MCF 10A (cell line): ENCODE measurements at regions not wholly inside any gene's neighbourhood (a gene's known extent, or its start where the extent isn't known, plus 50 kb on each side); places are given as distances from the start of the nearest gene placed in this dataset.

ENCODE experiments used
- BruUV-seq: library from RNA; stranded (reverse); fragments of 400-500 nt; replicated peaks from 2 replicates; lab custom pipeline; 2021; lab: Mats Ljungman, UMichigan
- CTCF ChIA-PET: fragments of 300-600 bp; sonication (Branson Sonifier 250); formaldehyde crosslinking; extraction: SDS; loops from one replicate; lab custom pipeline; 2021; ENCODE audit warnings: antibody characterized with exemption, inconsistent platforms; lab: Yijun Ruan, JAX
- POLR2A ChIA-PET: fragments of 300-600, 350-650 bp; sonication (Branson Sonifier 250); formaldehyde crosslinking; extraction: SDS; loops from one replicate; lab custom pipeline; 2020; ENCODE audit warnings: antibody characterized with exemption, inconsistent platforms; lab: Yijun Ruan, JAX
- DNase-seq: peaks from one replicate; pipeline ENCODE4 v3.0.0-alpha.2; 2018; ENCODE audit not compliant: unreplicated experiment
- H3K27ac Mint-ChIP-seq: one replicate; pipeline ENCODE4 v1.8.0; 2022; ENCODE audit warnings: mild to moderate bottlenecking, low read depth, mixed read lengths; ENCODE audit not compliant: unreplicated experiment
- H3K27me3 Mint-ChIP-seq: one replicate; pipeline ENCODE4 v1.8.0; 2022; ENCODE audit warnings: mixed read lengths; ENCODE audit not compliant: insufficient read depth, unreplicated experiment
- H3K36me3 Mint-ChIP-seq: one replicate; pipeline ENCODE4 v1.8.0; 2022; ENCODE audit warnings: mild to moderate bottlenecking, moderate library complexity, mixed read lengths; ENCODE audit not compliant: insufficient read depth, unreplicated experiment
- H3K4me1 Mint-ChIP-seq: one replicate; pipeline ENCODE4 v1.8.0; 2022; ENCODE audit warnings: mixed read lengths; ENCODE audit not compliant: insufficient read depth, unreplicated experiment
- H3K4me3 Mint-ChIP-seq: one replicate; pipeline ENCODE4 v1.8.0; 2022; ENCODE audit warnings: mild to moderate bottlenecking, moderate library complexity, mixed read lengths; ENCODE audit not compliant: unreplicated experiment
- H3K9me3 Mint-ChIP-seq: one replicate; pipeline ENCODE4 v1.8.0; 2022; ENCODE audit warnings: mixed read lengths; ENCODE audit not compliant: unreplicated experiment
- intact Hi-C: fragments of 100-400 bp; cut with micrococcal nuclease; formaldehyde crosslinking; loops from 2 replicates; pipeline ENCODE4 v1.14.1; 2022
- TF ChIP-seq, protein P1 (sequence below): fragments of 200-600 bp; IDR thresholded peaks from one replicate; pipeline ENCODE4 v1.8.0; 2022; ENCODE audit warnings: antibody characterized with exemption, mild to moderate bottlenecking; ENCODE audit not compliant: unreplicated experiment

DNA sequence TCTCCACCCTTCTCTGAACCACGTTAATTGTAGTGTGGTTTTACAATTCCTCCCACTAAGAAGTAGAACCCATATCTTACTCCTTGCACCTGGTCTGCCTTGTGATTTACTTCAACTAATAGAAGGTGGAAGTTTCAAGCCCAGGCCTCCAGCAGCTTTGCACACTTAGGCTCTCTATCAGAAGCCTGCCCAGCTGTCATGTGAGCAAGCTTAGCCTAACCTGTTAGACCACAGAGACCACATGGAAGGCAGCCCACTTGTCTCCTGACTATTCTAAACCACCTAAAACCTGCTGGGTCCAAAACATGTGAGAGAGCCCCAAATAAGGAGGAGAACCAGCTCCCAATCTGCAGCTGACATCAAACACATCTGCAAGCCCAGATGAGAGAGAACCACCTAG lies 127.6 kb upstream of the BTBD3 start:
- no peak for DNase-seq
- POLR2A ChIA-PET = interaction anchor here (1.1 kb wide), 1 partner anchor 13 kb away, joined by 3 read pairs; no protein-coding TSS in a partner anchor
- no peak overlapping the region for H3K4me3 Mint-ChIP-seq
- H3K9me3 Mint-ChIP-seq = no peaks in the 10 kb centered on the region
- no peaks in the 10 kb centered on the region for H3K36me3 Mint-ChIP-seq
- CTCF ChIA-PET = interaction anchor here (0.7 to 1.0 kb wide), 2 partner anchors 17 to 1481 kb away, joined by 3 read pairs; no protein-coding TSS in a partner anchor
- no peak overlapping the region for H3K27ac Mint-ChIP-seq
- intact Hi-C loops = no loop called here
- no TSS peak for BruUV-seq
- TF ChIP-seq, protein P1, sequence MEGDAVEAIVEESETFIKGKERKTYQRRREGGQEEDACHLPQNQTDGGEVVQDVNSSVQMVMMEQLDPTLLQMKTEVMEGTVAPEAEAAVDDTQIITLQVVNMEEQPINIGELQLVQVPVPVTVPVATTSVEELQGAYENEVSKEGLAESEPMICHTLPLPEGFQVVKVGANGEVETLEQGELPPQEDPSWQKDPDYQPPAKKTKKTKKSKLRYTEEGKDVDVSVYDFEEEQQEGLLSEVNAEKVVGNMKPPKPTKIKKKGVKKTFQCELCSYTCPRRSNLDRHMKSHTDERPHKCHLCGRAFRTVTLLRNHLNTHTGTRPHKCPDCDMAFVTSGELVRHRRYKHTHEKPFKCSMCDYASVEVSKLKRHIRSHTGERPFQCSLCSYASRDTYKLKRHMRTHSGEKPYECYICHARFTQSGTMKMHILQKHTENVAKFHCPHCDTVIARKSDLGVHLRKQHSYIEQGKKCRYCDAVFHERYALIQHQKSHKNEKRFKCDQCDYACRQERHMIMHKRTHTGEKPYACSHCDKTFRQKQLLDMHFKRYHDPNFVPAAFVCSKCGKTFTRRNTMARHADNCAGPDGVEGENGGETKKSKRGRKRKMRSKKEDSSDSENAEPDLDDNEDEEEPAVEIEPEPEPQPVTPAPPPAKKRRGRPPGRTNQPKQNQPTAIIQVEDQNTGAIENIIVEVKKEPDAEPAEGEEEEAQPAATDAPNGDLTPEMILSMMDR = no peak
- H3K4me1 Mint-ChIP-seq = peaks cover 28% of the 10 kb centered on the region
- H3K27me3 Mint-ChIP-seq = no peaks in the 10 kb centered on the region

DNA sequence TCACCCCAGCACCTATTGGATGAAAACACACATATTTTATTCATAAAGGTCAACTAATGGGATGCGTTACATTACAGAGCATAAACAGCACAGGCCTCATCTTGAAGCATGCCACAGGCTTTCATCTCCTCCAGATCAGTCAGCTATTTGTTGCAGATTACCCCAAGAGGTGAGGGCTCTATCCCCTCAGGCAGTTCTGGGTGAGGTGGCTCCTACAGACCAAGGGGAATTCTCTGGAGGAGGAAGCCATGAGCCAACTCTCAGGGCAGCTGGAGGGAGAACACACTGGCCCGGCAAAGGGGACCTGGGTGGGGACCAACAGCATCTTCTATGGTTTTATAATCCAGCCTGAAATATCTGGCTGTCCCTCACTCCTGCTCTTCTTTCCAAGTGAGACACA lies 126.4 kb upstream of the BTBD3 start:
- Mint-ChIP-seq H3K27ac (peak overlapping the region; percentile 12), H3K36me3 (no peaks in the 10 kb centered on the region), H3K4me3 (no peak overlapping the region), H3K27me3 (no peaks in the 10 kb centered on the region), H3K9me3 (peaks cover 7% of the 10 kb centered on the region), H3K4me1 (peaks cover 28% of the 10 kb centered on the region)
- CTCF ChIA-PET = no interaction called here
- intact Hi-C loops = no loop called here
- no TSS peak for BruUV-seq
- POLR2A ChIA-PET = interaction anchor here (1.0 kb wide), 1 partner anchor 13 kb away, joined by 3 read pairs; no protein-coding TSS in a partner anchor
- TF ChIP-seq, protein P1 = no peak
- DNase-seq = no peak

DNA sequence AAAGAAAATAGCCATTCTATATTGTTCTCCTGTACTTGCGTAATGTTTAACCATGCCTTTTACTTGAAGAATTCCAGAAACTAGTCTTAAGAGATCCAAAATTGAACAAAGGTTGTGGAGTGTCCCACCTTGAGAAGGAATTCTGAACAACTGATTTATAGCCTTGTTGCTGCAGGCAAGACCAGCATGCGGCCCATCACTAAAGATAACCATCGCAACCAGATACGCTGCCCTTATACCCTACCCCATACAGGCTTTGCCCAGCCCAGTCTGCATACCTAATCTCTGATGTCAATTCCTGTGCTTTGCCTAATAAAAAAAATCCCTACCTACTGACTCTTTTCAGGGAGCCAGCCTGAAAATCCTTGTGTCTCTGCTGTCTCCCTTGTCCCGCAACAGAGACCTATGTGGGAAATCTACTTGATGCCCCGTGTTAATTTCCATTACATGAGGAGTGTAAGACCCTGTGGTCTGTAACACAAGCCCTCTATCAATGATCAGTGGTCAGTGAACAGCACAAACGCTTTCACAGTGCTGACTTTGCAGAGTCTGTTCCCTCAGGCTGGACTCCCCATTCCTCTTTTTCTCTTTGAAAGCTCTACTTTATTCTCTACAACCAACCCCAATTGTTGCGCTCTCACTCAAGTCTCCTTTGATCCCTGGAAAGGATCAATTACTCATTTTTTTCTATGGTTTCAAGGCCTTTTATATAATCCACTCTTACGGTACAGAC lies 125.7 kb upstream of the BTBD3 start:
- DNase-seq = peak; percentile 44
- H3K4me1 Mint-ChIP-seq = peaks cover 22% of the 10 kb centered on the region

DNA sequence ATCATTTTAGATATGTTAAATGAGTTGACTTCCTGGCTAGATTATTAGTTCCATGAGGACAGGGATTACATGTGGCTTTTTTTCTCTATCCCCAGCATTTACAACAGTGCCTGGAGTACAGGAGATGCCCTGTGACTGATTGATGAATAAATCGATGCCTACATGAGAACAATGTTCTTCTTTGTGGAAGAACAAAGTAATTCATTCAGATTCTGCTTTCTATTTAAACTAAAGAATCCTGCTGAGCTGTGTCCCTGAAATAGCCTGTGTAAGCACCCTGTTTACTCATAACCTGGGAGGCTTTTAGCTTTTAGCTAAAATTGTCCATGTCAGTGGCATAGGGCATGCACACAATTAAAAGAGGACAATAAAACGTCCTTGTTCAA lies 125.1 kb upstream of the BTBD3 start:
- TF ChIP-seq, protein P1 = no peak
- no peak overlapping the region for H3K4me3 Mint-ChIP-seq
- H3K36me3 Mint-ChIP-seq = no peaks in the 10 kb centered on the region
- no peak for DNase-seq
- H3K4me1 Mint-ChIP-seq = peaks cover 22% of the 10 kb centered on the region
- H3K27ac Mint-ChIP-seq = peak overlapping the region; percentile 12
- no peaks in the 10 kb centered on the region for H3K27me3 Mint-ChIP-seq
- CTCF ChIA-PET = interaction anchor here (0.7 to 1.2 kb wide), 2 partner anchors 11 to 1365 kb away, joined by 3 to 4 read pairs; no protein-coding TSS in a partner anchor
- H3K9me3 Mint-ChIP-seq = peaks cover 7% of the 10 kb centered on the region
- BruUV-seq = no TSS peak
- POLR2A ChIA-PET = interaction anchor here (0.7 kb wide), 1 partner anchor 1130 kb away, joined by 3 read pairs; no protein-coding TSS in a partner anchor
- intact Hi-C loops = no loop called here

More for the DNA sequence above, 125.7 kb upstream of the BTBD3 start:
- no peak overlapping the region for H3K4me3 Mint-ChIP-seq
- H3K27me3 Mint-ChIP-seq = no peaks in the 10 kb centered on the region
- H3K27ac Mint-ChIP-seq = peak overlapping the region; percentile 12
- POLR2A ChIA-PET = interaction anchor here (0.7 to 1.0 kb wide), 2 partner anchors 12 to 1130 kb away, joined by 3 read pairs; no protein-coding TSS in a partner anchor
- no TSS peak for BruUV-seq
- intact Hi-C loops = no loop called here
- CTCF ChIA-PET = interaction anchor here (0.7 to 1.2 kb wide), 2 partner anchors 12 to 1365 kb away, joined by 3 to 4 read pairs; no protein-coding TSS in a partner anchor
- TF ChIP-seq, protein P1 = no peak
- H3K36me3 Mint-ChIP-seq = no peaks in the 10 kb centered on the region
- H3K9me3 Mint-ChIP-seq = peaks cover 7% of the 10 kb centered on the region
